ENCODE measurements at regions not wholly inside any gene's neighbourhood (a gene's known extent, or its start where the extent isn't known, plus 50 kb on each side); places are given as distances from the start of the nearest gene placed in this dataset.
A peak's percentile ranks its signal among the peaks of the same experiment; 100 is the strongest.
"Not testable (repeated sequence)": the region's sequence is repeated elsewhere in the genome, so short reads cannot be mapped to it uniquely, and the experiment has no call there.

DNA sequence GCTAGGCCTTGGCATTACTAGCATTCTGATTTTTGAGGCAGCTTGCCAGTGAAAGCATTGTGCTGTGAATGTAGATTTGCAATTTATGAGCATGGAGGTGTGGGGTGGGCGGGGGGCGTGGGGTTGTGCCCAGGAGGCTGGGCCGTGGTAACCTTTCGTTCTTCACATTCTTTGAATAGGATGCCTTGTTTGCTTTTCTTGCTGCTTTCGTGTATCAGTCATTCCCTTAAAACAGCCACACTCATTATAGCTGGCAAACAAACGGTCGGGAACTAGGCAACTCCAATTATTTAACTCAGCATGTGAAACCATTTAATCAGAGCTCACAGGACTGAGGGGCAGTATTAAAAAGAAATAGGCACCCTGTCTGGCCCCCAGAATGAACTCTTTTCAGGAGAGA lies 115.9 kb upstream of the PELI2 start:
- no peak for DNase-seq

DNA sequence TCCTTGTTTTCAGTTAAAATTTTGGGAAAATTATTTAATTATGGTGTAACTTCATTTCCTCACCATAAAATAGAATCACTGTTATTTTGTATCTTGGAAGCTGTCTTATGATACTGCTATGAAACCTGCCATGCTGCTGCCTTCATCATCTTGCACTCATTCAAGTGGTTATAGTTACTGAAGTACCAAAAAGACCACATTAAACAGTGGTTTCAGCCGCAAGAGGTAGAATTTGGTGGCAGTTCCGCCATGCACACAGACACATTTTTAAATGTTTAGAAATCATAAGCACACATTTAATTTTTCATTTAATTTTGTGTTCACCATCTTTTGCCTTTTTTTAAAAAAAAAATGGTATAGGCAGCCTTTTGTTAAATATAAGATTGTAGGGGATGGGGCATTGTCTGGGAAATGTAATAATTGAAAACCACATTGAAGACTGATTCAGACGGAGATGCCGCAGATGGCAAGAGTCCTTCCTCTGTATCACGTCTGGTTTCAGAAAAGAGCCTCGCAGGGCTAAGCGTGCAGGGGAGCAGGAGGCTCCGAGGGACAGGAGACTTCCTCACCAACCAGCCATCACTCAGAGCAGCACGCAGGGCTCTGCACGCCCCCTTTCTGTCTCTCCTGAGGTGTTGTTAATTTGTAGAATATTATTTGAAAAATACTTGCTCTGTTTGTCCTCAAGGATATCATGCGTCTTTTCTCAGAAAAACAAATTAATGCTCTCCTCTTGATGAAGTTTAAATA lies 115.2 kb upstream of the PELI2 start:
- DNase-seq, result peak; percentile 61

DNA sequence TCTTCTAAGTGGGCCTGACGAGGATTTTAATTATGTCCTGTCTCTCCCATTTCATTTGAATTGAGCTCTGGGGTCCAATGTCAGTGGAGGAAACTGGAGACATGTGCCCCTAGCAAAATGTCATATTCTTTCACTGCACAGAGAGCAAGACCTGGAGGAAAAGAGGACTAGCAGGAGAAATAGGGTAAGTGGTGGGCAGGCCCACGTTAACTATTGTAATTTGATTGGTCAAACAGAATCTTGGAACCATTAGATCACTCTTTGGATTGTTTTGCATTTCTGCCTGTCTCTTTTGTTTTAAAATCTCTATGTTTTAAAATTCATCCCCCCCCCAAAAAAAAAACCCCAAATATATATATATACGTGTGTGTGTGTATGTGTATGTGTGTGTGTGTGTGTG lies 113.9 kb upstream of the PELI2 start:
- no peak for DNase-seq

DNA sequence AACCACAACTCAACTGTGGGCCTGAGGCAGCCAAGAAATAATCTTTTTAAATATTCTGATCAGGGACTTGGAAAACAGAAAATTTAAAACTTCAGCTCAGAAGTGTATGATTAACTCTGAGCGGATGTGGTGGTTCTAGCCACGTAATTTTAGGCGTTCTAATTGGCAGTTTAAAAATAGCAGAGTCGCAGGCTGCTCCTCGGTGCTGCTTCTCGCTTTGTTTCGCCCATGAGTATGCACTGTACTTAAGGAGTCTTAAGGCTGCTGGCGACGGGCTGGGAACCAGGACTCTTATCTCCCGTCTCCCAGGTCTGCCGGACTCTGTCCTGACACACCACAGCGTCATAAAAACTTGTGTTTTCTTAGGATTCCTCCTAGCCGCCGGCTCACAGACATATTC lies 113.4 kb upstream of the PELI2 start:
- DNase-seq, result peak; percentile 39

DNA sequence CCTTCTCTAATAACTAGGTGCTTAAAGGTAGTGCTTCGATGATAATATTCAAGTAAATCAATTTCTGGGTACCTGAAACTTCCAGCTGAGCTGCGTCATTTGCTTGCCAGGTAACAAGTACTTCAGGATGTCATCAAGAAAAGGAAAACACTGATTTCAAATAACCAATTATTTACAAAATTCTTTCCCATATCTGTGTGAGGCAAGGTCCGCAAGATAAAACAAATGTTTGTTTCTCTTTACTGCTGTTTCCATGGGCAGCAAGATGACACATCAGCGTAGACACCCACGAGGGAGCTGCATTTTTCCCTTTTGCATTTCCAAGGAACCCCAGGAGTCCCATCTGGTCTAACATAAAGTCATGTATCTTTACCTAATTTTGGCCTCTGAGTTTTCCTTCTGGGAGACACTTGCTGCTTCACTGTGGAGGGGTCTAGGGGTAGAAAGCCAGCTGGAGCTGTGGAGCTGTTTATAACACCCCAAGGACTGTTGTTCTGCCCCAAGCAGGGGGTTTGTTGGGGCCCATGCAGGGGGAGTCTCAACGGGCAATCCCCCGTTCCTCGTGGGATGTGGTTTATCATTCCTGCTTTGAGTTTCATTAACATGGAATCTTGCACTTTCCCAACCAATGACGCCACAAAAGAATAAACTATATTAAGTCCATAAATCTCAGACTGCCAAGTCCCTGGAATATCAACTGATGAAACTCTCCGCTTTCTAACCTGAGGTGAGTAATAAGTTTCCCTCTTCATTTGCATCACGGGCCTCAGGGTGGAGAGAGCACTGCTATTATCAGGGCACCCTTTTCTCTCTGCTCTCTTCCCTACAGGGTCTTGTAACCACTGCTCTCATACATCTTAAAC lies 112.8 kb upstream of the PELI2 start:
- DNase-seq, result no peak

DNA sequence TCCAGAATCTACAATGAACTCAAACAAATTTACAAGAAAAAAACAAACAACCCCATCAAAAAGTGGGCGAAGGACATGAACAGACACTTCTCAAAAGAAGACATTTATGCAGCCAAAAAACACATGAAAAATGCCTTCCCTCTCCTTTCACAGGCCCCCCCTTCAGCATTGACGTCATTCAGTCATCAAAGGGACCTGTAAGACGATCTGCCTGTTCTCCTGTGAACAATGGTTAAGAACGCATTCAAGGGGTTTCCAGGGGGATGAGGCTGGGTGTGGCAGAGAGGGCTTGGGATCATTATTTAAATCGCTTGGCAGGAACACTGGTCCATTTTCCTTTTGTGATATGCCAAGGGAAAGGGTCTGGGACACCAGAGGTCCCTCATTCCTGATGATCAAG lies 110.7 kb upstream of the PELI2 start:
- not testable (repeated sequence) for DNase-seq

DNA sequence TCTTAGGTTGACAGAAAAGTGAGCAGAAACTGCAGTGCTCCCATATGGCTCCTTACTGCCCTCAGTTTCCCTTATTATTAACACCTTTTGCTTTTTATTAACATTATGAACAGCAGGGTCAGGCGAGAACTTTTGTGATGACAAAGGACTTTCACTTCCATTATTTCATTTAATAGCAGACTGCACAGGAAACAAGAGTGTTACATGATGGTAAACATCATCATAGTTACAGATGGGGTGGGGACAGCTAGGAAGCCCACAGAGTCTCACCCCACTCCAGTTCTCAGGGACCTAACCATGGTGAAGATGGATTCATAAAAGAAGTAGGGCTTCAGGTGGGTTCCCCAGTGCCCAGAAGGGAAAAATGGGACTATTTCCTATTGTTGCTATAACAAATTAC lies 110.1 kb upstream of the PELI2 start:
- DNase-seq, result no peak

DNA sequence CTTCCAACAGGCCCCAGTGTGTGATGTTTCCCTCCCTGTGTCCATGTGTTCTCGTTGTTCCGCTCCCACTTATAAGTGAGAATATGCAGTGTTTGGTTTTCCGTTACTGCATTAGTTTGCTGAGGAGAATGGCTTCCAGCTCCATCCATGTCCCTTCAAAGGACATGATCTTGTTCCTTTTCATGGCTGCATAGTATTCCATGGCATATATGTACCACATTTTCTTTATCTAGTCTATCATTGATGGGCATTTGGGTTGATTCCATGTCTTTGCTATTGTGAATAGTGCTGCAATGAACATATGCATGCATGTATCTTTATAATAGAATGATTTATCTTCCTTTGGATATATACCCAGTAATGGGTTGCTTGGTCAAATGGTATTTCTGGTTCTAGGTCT lies 109.5 kb upstream of the PELI2 start:
- DNase-seq, result not testable (repeated sequence)

DNA sequence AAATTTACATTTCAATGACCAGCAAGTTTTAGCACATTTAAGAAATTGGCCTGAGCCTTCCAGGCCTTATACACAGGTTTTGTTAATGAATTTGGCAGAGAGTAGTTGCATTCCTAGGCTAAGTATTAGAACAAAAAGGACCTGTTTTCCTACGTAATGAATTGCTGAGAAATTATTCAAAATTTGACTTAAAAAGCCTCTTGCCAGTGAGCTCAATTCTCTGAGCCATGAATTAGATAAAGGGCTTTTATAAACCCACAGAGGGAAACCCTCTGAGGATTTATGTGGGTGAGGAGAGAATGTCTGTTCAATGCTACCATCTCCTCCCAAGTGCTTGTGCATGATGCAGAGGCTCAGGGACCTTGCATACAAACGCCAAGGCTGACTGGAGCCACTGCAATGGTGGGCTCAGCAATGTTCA lies 94.5 kb upstream of the PELI2 start:
- DNase-seq, result no peak

DNA sequence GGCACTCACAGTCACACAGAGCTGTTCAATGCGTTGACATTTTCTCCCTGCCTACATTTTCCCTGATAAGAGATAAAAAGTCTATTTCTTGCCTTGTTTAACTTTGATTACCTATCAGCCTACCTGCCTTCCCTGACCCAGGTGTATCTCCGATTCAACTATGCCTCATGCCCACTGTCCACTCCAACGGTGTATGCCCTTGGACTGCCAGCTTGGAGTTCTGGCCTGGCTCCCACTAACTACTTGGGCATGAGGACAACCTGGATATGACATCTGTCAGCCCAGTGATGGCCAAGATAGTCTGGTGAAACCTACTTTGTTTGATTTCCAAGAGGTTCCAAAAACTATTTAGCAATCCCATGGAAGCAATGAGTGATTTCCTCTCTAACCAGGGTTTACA lies 93.0 kb upstream of the PELI2 start:
- no peak for DNase-seq

DNA sequence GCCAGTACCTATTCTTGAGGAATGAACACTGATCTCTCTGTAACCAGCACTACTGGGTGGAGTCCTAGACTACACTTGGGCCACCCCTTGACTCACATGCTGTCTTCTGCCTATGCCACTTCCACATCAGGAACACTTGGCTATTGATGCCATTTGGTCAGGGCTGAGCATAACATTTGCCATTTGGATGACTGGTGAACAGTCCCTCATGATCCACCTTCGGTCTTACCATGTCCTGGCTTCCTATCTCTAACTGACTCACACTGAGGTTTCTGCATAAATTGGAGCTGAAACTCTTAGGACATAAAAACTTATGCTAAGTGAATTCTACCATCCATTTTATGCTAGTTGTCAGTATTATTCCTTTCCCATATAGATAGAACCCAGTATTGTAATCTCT lies 91.7 kb upstream of the PELI2 start:
- DNase-seq, result no peak

DNA sequence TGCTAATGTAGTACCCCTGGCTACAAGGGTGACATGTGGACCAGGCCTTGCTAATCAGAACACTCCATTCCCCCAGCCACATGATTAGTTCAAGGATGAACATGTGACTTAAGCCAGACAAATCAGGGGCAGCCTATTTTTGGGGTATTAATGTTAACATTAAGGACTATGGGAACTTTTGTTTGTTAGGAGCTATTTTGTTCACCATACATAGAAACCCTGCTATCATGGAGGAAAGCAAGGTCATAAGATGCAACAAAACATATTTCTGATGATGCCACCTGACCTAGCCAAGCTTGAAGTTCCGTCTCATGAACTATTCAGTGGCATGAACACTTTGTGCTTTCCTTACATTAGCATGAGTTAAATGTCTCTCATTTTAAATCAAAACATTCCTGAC lies 90.8 kb upstream of the PELI2 start:
- DNase-seq, result no peak

DNA sequence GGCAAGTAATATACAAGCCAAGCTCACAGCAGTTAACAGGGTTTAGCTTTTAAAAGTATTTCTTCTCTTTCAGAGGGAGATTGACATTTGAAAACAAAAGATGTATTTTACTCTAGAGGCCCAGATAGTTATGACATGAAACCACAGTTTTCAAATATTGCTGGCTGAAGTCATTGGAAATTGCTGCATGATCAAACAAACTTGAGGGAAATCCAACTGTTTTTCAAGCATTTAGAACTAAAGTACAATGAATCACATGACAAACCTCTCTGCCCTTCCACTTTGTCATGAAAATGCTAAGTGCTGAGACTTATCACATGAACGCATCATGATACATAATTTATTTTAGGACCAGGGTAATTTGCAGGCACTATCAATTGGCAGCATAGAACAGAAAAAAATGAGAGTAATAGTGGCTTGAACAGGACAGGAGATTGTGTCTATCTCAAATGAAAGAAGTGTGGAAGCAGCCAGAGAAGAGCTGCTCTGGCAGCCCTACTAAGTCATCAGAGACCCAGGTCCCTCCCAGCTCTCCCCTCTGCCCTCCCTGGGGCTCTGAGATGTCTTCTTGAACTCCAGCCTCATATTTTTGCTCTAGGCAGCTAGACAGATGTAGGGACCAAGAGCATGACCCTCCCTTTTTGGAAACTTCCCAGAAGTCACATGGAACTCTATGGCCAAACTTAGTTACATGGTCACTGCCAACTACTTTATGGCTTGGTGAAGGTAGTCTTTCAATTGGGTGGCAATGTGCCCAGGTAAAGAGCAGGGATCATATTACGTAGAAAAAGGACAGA lies 90.1 kb upstream of the PELI2 start:
- no peak for DNase-seq

DNA sequence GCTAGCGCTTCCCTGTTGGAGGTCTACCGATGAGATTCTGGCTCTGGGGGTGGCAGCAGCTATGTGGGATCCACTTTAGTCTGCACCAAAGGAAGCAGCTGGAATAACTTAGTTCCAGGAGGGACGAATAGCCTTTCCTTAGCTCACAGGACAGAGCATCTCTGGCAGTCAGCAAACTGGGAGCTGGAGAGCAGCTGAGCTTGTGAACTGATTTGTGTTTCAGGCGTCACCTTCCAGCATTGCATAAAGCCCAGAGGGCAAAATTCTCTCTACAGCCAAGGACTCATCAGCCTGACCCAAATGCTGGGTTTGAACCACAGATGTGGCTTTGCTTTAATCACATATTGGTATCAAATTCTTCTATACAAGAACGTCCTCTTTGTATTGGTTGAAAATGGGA lies 81.9 kb upstream of the PELI2 start:
- DNase-seq, result no peak

DNA sequence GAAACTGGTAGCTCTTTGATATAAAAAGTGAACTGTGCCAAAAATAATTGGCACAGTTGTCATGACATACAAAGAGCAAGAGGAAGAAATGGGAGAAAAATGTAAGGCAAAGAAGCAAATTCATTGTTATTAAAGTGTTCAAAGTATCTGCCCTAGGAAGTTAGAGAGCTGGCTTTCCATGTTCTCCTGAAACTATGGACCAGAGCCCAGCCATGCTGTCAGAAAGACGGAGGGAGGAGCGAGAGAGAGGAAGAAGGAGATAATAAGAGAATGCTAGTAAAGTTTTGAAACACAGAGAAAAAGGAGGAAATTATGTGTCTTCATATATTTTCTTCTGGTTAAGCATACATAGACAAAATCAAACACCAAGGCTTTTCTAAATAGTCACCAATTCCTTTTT lies 78.1 kb upstream of the PELI2 start:
- DNase-seq, result no peak

DNA sequence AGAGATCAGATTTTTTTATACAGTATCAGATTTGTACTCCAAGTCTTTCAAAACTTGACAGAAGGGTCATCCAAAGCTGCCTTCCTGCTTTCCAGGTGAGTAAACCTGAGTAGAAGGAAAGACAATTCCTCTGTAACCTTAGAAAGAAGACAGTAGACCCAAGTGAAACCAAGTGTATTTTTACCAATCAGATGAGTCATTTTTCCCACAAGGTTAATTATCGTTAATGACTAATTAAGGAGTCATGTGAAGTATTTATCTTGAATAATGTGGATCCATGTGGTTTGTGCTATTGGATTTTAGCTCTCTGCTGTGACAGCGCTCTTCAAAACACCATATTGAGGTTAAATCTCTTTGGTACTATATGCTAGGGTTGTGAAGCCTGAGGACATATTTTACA lies 74.0 kb upstream of the PELI2 start:
- no peak for DNase-seq

DNA sequence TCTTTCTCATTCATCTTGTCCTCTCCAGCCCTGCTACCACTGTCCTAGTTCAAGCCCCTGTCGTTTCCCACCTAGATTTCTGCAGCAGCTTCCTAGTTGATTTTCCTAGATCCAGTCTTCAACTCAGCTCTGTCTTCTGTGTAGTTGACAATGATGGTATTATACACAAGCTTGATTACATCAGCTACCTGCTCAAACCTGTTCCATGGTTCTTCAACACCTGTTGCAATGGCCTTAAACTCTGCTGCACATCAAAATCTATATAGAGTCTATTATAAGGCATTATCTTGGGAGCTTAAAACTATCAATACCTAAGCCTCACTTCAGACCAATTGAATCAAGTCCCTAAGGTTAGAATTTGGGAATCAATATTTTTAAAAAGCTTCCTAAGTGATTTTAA lies 71.7 kb upstream of the PELI2 start:
- no peak for DNase-seq

DNA sequence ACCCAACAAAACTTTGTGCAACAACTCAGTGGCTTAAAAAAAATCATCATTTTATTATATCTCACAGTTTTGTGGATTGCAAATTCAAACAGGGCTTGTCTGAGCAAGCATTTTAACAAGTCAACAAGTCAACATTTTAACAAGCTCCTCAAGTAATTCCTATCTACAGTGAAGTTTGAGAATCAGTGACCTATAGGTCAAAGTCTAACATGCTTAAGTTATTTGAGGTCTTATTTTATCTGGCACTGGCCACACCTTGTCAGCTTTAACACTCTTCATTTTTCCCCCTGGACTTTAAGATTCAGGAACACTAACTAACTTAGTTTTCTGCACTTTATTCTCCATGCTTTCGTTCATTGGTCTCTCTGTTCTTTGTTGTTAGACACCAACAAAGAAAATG lies 71.2 kb upstream of the PELI2 start:
- DNase-seq, result no peak

DNA sequence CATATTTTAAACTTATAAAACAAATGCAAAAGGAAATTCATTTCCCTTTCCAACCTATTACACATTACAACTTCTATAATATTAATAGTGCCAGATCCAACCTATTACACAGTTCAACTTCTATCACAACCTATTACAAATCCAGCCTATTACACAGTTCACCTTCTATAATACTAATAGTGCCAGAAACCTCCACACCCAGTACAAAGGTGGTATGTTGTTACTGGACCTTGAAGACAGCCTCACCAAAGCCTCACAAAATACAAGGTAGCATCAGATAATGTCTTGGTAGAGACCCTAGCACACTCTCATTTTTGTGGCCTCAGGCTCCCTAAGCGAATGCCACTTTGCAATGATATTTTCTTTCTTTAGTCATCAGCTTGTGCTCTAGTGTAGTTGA lies 68.7 kb upstream of the PELI2 start:
- DNase-seq, result no peak

DNA sequence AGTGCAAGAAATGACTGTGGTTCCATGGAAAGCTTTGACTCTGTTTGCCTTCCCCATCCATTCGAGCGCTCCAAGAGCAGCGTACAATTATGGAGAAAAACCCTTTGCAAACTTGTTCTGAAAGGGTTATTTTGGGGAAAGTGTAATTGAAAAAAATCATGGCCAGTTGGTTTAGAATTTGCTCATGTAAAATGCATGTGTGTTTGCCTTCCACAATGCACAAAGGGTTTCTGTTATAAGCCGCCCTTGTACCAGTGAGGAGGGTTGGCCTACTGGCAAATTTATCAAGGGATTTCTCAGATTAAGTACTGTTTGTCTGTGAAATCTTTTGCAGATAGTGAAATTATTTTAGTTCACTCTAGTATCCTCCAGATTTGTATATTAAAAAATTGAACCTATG lies 62.7 kb upstream of the PELI2 start:
- DNase-seq, result no peak

DNA sequence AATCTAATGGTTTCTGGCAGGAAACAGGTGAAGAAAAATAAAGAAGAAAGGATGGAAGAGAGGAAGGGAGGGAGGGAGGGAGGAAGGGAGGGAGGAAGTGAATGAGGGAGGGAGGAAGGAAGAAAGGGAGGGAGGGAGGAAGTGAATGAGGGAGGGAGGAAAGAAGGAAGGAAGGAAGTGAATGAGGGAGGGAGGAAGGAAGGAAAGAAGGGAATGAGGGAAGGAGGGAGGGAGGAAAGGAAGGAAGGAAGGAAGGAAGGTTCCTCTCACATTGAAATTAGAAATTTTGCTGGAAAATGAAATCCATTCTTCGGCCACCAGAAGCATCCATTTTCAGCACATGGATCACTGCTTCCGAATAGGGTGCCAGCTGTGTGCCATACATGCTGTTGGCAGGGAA lies 62.2 kb upstream of the PELI2 start:
- DNase-seq, result no peak

DNA sequence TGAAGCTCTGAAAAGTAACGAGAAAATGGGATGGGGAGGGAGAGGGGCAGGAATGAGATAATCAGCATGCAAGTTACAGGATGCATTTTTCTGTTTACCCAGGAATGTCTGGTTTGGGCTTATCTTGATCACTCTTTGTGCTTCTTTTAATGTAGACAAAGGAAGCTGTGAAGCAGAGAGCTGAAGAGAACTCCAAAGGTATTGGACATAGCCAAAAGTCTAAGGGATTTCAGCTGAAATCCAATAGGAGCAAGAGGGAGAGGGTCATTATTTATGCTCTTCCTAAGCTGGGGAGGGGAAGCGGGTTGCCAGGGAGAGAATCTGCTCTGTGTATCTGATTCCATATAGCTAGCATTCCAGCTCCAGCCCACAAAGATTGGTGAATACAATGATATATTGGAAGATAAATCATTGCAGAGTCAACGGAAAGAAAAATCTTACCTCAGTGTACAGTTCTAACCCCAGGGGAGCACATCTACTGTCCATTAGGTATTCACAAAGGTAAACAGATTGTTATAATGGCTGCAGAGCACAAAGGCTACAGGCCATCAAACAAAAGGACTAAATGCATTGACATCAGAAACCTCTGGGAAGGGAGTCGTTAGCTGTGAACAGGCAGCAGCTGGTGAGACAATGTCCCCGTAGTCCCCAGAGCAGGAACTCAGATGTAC lies 61.0 kb upstream of the PELI2 start:
- DNase-seq, result no peak

DNA sequence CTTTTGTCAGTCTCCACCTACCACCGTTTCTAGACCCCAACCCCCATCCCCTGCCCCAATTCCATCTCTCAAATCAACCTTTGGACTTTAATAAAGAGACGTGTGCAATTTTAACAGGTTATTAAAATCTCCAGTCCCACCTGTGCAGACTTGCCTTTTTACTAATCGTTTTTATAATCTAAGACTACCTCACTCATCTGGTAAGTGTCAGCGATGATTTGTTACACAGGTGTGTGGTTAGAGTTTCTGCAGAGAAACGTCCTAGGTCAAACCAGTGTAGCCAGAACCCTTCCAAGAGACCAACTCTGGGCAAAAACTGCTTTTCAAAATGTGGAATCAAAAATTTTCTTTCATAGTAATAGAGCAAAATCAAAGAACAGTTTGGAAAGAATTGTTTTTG lies 60.4 kb upstream of the PELI2 start:
- DNase-seq, result no peak
